GM10266 (cell line): ENCODE measurements at regions not wholly inside any gene's neighbourhood (a gene's known extent, or its start where the extent isn't known, plus 50 kb on each side); places are given as distances from the start of the nearest gene placed in this dataset.

Source experiments
- DNase-seq: peaks from one replicate; pipeline ENCODE4 v3.0.0; 2012; ENCODE audit errors: extremely low spot score
- TF ChIP-seq, protein P1 (sequence below): IDR thresholded peaks from 2 replicates; pipeline ENCODE4 v1.5.1; 2012; ENCODE audit warnings: mild to moderate bottlenecking, low read depth; ENCODE audit not compliant: control insufficient read depth, insufficient read depth; ENCODE audit errors: missing control alignments

DNA sequence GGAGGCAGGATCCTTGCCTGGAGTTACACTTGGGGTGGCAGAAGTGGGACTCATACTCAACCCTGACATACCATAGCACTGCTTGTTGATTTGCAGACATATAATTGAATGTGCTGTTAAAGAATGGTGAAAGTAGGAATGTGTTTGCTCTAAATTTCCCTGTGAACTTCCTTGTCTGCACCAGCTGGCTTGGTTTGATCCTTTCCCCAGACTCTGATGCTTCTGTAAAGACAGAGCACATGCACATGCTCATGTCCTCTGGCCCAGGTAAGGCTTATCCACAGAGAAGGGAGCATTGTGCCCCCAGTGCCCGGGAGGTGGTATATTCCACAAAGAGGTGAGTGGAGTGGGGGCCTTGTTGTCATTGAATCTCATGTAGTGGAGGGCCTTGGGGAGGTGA is 138.0 kb upstream of the STC2 start:
- TF ChIP-seq, protein P1, sequence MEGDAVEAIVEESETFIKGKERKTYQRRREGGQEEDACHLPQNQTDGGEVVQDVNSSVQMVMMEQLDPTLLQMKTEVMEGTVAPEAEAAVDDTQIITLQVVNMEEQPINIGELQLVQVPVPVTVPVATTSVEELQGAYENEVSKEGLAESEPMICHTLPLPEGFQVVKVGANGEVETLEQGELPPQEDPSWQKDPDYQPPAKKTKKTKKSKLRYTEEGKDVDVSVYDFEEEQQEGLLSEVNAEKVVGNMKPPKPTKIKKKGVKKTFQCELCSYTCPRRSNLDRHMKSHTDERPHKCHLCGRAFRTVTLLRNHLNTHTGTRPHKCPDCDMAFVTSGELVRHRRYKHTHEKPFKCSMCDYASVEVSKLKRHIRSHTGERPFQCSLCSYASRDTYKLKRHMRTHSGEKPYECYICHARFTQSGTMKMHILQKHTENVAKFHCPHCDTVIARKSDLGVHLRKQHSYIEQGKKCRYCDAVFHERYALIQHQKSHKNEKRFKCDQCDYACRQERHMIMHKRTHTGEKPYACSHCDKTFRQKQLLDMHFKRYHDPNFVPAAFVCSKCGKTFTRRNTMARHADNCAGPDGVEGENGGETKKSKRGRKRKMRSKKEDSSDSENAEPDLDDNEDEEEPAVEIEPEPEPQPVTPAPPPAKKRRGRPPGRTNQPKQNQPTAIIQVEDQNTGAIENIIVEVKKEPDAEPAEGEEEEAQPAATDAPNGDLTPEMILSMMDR: no peak
- DNase-seq: no peak

DNA sequence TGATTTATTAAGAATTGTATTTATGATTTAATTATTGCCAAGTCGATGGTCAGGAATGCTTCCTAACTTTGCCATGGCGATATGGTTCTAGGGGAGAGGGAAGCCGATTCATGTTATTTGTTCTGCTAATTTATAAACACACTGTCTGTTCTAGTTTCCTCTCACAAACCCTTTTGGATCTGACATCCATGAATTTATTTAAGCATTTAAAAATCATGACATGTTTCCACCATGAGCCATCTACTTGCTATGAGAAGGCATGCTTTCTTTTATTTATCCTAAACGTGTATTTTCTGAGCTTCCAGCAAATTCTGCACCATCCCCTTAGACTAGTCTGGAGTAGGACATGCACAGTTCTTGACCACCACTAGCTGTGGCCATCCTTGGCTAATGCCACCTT is 136.6 kb upstream of the STC2 start:
- DNase-seq: no peak
- TF ChIP-seq, protein P1: no peak

DNA sequence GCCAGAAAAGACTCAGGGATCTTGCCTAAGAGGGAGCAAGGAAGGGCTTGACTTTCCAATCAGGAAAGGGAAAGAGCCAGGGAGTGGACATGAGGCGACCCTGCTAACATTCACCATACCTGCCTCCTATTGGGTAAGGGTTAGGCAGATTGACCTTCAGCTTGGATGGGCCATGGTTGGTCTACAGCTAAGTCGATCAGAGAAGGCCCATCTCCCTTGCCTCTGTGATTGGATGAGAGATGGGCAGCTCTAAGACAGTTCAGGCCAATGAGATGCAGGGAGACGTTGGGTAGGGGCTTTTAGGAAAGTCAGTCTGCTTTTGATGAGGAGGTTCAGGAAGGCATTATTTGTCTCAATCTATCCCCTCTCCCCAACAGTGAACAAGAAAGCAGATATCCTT is 135.0 kb upstream of the STC2 start:
- TF ChIP-seq, protein P1: no peak

DNA sequence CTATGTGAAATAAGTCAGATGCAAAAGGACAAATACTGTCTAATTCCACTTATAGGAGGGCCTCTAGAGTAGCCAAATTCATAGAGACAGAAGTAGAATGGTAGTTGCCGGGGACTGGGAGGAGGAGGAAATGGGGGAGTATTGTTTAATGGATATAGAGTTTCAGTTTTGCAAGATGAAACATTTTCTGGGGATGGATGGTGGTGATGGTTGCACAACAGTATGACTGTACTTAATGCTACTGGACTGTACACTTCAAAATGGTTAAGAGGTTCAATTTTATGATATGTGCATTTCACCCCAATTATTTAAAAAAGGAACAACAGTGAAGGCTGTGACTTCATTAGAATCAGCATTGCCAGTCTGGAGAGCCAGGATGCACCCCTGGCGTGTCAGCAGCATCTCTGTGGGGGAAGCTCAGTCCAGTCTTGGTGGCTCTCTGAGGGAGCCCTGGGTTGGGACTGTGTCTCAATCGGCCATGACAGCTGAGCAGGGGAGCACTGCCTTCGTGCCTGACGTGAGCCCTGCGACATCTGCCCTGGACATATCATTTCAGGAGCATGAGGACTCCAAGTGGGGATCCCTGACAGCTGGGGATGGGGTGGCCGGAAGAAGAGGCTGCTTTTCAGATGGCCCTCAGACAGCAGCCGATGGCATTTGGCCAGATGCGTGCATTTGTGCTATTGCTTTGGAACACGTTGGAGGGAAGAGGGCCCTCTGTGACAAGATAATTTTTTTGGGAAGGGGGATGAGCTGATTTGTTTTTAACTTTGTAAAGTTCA is 130.8 kb upstream of the STC2 start:
- no peak for DNase-seq
- TF ChIP-seq, protein P1: no peak

More for the DNA sequence above, 135.0 kb upstream of the STC2 start:
- no peak for DNase-seq

DNA sequence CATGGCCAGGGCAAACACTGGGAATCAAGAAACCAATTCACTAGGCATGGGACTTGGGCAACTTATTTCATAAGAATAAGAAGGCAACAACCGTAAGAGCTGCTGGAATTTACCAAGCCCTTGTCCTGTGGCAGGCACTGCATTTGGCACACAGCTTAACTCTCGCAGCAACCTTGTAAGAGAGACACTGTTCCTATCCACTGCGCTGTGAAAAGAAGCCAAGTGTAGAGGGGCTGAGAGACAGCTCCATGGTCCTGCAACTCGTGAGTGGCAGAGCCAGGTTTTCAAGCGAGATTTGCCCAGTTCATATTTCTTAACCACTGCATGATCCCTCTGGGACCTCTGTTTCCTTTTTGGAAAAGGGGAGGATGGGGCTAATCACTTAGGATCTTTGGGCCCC is 129.3 kb upstream of the STC2 start:
- TF ChIP-seq, protein P1: no peak
- DNase-seq: no peak

DNA sequence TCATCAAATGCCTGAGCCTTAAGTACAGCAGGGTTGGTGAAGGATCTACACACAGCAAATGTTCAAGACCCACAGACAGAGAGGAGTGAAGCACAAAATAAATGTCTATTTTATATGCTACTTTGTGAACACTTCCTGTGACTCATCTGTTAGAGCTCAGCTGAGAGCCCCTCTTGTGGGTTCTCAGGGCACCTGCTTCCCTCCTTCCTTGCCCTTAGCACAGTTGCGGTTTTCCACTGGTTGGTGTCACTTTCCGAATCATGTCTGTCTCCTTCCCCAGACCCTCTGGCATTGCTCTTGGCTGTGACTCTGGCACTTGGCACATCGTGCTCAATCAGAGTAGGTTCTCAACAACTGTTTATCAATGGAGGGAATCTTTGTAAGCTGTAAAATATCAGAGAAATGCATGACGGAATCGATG is 128.5 kb upstream of the STC2 start:
- TF ChIP-seq, protein P1: no peak
- no peak for DNase-seq

DNA sequence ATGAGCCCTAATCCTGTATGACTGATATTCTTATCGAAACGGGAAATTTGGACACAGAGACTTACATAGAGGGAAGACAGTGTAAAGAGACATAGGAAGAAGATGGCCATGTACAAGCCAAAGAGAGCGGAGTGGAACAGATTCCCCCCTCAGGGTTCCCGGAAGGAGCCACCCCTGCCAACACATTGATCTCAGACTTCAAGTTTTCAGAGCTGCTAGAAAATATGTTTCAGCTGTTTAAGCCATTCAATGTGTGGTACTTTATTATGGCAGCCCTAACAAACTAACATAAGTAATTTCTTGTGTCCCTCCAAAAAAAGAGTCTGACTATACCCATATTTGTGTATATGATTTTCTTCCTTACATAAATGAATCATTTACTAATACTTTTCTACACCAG is 128.0 kb upstream of the STC2 start:
- TF ChIP-seq, protein P1: no peak
- no peak for DNase-seq
